ENCODE measurements at regions not wholly inside any gene's neighbourhood (a gene's known extent, or its start where the extent isn't known, plus 50 kb on each side); places are given as distances from the start of the nearest gene placed in this dataset.

DNA sequence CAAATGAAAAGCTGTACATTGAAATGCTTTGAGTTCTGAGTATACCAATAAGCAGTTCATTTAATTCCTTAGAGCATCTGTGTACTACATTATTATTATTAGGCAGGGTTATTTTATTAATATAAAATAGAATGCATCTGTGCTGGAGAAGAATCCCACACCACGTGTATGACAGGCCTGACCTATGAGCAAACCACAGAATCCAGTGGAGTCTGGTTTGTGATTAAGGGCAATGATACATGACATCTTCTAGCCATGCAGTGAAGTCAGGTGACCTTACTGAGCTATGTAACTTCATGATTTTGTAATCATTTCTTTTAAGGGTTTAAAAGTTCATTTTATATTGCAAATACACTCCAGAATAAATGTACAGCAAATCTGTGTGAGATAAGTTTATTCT is 1165.0 kb upstream of the TENM3 start:
- H3K4me3 ChIP-seq (ENCODE audit: low read depth, low read length): no peak overlapping the region
- TF ChIP-seq, protein P1, sequence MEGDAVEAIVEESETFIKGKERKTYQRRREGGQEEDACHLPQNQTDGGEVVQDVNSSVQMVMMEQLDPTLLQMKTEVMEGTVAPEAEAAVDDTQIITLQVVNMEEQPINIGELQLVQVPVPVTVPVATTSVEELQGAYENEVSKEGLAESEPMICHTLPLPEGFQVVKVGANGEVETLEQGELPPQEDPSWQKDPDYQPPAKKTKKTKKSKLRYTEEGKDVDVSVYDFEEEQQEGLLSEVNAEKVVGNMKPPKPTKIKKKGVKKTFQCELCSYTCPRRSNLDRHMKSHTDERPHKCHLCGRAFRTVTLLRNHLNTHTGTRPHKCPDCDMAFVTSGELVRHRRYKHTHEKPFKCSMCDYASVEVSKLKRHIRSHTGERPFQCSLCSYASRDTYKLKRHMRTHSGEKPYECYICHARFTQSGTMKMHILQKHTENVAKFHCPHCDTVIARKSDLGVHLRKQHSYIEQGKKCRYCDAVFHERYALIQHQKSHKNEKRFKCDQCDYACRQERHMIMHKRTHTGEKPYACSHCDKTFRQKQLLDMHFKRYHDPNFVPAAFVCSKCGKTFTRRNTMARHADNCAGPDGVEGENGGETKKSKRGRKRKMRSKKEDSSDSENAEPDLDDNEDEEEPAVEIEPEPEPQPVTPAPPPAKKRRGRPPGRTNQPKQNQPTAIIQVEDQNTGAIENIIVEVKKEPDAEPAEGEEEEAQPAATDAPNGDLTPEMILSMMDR (conservative IDR thresholded peaks at IDR 0.05; ENCODE audit: low read depth, low read length): no peak
- DNase-seq (ENCODE audit: low read depth): peak; percentile 59

DNA sequence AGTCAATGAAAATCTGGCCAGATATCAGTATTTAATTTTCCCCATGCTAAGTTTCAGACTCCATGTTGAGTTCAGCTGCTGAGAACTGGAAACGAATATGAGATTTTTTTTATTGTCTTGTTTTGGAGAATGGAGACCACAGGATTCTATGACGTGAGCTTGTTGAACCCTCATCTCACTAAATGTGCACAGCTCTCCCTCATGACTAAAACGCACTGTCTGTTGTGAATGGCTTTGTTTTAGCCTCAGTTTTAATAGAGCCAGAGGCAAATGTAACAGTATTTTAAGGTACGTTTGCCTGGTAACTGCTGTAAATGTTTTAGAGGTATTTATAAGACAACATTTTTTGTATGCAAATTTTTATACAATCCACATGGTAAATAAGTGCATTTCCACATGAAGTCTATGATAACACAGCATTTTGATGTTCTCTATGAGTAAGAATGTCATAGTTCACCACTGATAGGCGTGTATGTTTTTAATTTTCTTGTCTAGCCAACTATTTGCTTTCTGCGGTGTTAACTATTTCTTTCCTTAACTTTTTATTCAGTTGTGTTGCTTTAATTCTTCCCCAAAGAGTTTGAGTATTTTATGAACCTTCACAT is 1159.3 kb upstream of the TENM3 start:
- no peak for DNase-seq (ENCODE audit: low read depth)
- TF ChIP-seq, protein P1 (conservative IDR thresholded peaks at IDR 0.05; ENCODE audit: low read depth, low read length): no peak
- no peak overlapping the region for H3K4me3 ChIP-seq (ENCODE audit: low read depth, low read length)

GRCh38 chr4:181085557-181085956 is 1157.6 kb upstream of the TENM3 start:
- H3K4me3 ChIP-seq (ENCODE audit: low read depth, low read length): no peak overlapping the region
- TF ChIP-seq, protein P1 (conservative IDR thresholded peaks at IDR 0.05; ENCODE audit: low read depth, low read length): no peak
- no peak for DNase-seq (ENCODE audit: low read depth)

GRCh38 chr4:181105487-181105886 is 1137.7 kb upstream of the TENM3 start:
- H3K4me3 ChIP-seq (ENCODE audit: low read depth, low read length): no peak overlapping the region
- no peak for DNase-seq (ENCODE audit: low read depth)
- TF ChIP-seq, protein P1 (conservative IDR thresholded peaks at IDR 0.05; ENCODE audit: low read depth, low read length): no peak

GRCh38 chr4:181106398-181106797 is 1136.8 kb upstream of the TENM3 start:
- TF ChIP-seq, protein P1 (conservative IDR thresholded peaks at IDR 0.05; ENCODE audit: low read depth, low read length): no peak
- H3K4me3 ChIP-seq (ENCODE audit: low read depth, low read length): no peak overlapping the region
- no peak for DNase-seq (ENCODE audit: low read depth)

- H3K4me3 ChIP-seq (ENCODE audit: low read depth, low read length): no peak overlapping the region
- TF ChIP-seq, protein P1 (conservative IDR thresholded peaks at IDR 0.05; ENCODE audit: low read depth, low read length): no peak
- DNase-seq (ENCODE audit: low read depth): no peak
Observed at GRCh38 chr4:181108237-181108636, 1135.0 kb upstream of the TENM3 start.

DNA sequence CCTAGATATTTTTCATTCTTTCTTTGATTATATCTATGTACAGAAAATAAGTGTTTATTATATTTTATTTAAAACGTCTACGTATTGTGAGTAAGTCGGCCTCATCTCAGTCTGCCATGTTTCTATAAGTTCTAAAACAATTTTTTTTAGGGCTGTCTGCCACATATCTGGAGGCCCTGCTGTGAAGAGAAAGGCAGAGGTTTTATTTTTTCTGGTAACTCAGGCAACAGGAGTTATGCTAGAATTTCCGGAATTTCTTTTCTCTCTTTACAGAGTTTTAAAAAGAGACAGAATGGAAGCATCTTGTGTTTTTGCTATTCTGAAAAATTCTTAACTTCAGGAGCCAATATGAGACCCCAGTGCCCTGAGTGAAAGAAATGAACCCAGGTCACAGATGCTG is 1124.0 kb upstream of the TENM3 start:
- no peak for DNase-seq (ENCODE audit: low read depth)
- TF ChIP-seq, protein P1 (conservative IDR thresholded peaks at IDR 0.05; ENCODE audit: low read depth, low read length): no peak
- H3K4me3 ChIP-seq (ENCODE audit: low read depth, low read length): no peak overlapping the region

Measured in epithelial cell of proximal tubule (primary cell).